Right ventricle myocardium inferior (tissue), 1 donor: ENCODE measurements at regions not wholly inside any gene's neighbourhood (a gene's known extent, or its start where the extent isn't known, plus 50 kb on each side); places are given as distances from the start of the nearest gene placed in this dataset.

ENCODE experiments used
- ATAC-seq: fragments of 200-7000 bp; cut with Tn5 transposase; one replicate; pipeline ENCODE4 v1.9.1; 2020; ENCODE audit warnings: mild to moderate bottlenecking, moderate library complexity
- DNase-seq: peaks from one replicate; pipeline ENCODE4 v3.0.0; 2021; ENCODE audit errors: missing footprints
- intact Hi-C: fragments of 100-400 bp; cut with DNase I; formaldehyde crosslinking; loops from one replicate; pipeline ENCODE4 v1.11.0; 2022
- donor health status: DM: no; HTN: yes; CAD: no; lungs with severe emphysema.

DNA sequence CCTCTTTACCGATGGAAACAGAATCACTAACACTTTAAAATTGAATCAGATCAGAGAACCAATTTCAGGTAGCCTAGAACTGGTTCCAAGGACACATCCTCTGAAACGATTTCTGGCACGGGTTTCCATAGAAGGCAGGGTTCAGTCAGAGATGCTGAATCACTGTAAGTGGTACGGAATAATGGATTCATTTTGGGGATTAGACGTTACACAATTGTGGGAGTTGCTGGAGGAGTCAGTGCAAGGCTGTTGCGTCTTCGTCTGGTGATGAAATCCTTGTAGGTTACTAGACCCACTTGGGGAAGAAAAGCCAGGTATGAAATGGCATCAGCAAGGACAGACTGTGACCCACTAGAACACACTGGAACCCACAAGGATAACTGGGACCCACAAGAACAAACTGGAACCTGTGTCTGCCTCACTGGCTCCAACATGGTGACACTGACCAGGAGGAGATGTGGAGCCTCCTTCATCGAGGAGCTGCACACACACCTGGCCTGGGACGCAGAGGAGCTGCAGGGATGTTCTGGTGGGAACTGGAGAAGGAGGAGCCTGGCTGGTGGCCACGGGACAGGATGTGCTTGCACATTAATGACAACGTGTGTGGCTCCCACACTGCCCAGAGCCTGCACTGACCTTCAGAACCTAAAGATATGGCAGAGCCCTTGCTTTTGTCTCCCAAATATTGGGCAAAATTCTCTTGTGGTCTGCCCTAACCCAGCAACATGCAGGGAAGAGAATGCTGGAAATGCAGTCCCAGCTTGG, 105.1 kb downstream of the TRAPPC11 start:
- intact Hi-C loops = loop anchor here (5.0 kb wide), 1 partner anchor 33 kb away; no protein-coding TSS in a partner anchor
- DNase-seq = peak; percentile 79
- peak; percentile 34 for ATAC-seq

DNA sequence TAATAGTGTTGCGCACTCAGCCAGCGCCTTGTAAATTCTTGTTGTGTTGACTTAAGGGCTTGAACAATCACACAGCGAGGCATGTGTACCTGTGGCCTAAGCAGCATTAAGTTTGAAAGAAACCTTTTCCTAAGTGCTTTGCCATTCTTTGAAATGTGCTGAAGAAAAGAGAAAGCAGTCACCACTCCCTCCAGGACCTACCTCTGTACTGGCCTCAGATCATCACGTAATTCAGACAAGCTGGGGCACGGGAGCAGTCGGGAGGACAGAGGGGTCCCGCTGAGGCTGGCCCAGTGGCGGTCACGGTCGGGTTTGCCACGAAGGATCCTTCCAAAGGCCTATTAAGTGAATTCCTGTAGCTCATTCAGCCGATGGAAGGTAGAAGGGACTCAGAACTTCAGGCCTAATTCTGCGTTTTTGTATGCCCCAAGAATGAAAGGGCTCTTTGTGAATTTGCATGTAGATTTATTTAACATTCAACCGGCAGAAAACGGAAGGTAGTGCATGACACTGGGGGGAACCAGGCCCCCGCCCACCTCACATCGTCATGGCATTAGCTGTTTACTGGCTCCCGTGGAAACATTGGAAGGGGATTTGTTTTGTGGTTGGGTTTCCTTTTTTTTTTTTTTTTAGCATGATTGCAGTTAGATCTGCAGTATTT, 106.3 kb downstream of the TRAPPC11 start:
- DNase-seq (peak; percentile 74), ATAC-seq (peak; percentile 43)
- intact Hi-C loops = no loop called here

DNA sequence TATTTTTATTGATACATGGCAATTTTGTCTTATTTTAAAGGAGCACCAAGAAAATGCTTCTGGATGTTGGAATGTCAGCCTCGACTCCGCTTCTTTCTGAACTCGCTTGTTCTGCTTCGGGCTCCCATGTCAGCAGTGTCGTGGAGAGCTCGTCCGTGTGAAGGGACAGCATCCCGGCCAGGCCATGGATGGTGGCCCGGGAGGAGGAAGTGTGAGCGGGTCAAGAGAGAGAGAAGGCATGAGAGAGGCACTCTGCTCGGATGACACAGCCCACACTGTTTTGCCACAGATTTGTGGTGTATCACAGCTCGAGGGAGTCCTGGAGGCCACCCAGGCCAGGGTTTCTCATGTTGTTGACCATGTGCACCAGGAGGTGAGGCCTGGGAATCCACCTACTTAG, 107.0 kb downstream of the TRAPPC11 start:
- ATAC-seq (no peak), DNase-seq (no peak)
- intact Hi-C loops = no loop called here

DNA sequence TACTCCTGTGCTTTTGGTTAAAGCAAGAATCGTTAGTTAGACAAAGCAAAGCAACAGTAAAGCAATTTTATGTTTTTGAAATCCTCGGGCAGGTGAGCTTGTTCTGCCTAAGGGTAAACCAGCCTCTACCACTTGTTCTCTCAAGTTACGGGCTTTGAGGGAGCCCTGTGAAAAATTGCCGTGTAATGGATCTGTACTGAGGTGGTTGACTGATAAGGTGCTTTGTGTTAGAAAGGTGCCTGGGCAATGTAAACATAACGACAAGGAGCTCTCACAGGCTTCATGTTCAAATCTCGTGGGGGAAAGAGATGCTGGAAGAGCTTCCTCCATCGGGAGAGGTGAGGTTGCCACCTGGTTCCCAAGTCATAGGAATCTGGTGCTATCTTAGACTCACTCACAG, 111.8 kb downstream of the TRAPPC11 start:
- intact Hi-C loops = no loop called here
- ATAC-seq = no peak
- no peak for DNase-seq

DNA sequence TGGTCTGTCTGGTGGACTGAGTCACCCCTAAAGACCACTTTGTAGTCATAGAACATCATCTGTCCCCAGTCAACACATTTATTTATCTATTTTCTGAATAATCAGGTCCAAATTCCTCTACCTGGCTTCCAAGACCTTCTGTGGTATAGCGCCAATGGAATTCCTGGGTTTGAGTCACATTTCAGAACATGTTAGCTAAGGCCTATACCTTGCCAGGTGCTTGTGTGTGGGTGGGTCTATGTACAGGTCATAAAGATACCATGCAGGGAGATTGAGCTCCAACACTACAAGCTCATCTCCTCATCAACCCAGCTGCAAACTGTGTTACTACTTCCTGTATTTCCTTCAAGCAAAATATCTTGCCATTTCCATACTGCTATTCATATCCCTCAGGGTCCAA, 113.3 kb downstream of the TRAPPC11 start:
- ATAC-seq (no peak), DNase-seq (no peak)
- intact Hi-C loops = no loop called here

DNA sequence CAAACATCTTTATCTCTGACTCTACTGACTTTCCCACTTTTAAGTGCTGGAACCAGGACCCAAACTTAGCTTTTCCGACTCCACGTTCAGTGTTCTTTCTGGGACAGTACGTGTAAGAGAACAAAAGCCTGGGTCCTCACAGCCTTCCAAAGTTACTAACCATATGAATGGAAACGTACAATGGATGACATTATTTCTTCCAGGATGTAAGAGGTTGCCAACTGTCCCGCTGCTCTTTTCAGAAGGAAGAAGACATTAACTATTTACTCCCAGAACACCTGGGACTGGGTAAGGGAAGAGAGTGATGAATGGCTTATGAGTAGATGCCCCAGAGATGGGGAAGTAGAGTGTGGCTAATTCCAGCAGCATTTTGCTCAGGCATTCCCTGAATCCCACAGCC, 114.7 kb downstream of the TRAPPC11 start:
- intact Hi-C loops = no loop called here
- ATAC-seq (no peak), DNase-seq (no peak)

DNA sequence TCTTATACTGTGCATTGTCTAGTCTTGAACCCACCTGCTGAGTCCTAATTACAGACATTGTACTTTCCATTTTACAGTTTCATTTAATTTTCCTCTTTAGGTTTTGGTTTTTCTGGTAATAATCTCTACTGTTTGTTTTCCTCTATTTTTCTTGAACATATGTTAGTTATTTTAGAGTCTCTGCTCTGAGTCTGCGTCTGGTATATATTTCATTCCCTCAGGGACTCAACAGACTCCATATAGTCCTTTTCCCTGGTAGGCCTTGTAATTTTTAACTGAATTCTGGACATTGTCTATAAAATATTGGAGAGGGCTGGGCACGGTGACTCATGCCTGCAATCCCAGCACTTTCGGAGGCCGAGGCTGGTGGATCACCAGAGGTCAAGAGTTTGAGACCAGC, 121.8 kb upstream of the STOX2 start:
- no peak for DNase-seq
- ATAC-seq = no peak
- intact Hi-C loops = no loop called here

DNA sequence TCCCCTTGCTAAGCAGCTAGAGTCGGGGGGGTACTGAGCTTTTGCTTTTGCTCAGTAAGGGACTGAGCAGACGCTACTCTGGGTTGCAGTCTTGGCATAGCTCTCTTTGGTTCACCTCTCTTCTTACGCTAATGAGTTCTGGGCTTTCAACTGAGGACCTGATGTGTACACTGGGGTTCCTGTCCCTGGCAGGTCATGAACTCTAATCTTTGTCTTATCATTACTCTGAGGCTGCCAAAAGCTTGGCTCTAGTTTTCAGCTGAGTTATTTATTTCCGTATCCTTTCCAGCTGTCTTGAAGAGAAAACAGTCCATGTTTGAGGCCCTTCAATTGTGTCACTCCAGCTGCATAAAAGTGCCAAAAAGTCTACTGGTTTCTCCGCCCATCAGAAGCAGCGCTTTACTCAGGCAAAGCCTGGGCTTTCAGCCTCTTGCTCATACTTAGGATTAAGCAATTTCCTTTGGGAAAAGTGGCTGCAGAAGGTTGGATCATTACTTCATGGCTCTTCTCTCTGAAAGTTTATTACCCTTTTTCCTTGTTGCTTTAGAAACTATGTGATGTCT, 121.0 kb upstream of the STOX2 start:
- DNase-seq = no peak
- intact Hi-C loops = loop anchor here (1.0 kb wide), 1 partner anchor 13 kb away; no protein-coding TSS in a partner anchor

DNA sequence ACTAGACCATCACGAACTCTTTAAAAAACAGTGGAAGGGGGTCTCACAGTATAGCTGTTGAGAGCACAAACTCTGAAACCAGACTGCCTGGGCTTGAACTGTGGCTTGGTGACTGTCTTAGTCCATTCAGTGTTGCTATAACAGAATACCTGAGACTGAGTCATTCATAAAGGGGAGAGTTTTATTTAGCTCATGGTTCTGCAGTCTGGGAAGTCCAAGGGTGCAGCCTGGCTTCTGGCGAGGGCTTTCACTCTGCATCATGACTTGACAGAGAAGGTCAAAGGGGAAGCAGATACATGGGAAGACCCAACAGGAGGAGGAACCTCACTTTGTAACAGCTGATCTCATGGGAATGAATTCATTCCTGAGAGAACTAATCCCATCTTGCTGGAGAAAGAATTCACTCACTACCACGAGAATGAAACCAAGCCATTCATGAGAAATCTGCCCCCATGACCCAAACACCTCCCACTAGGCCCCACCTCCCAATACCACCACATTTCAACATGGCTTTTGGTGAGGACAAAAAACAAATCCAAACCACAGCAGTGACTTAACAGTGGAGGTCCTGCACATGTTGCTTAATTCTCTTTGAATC, 116.7 kb upstream of the STOX2 start:
- intact Hi-C loops = no loop called here
- no peak for DNase-seq
- ATAC-seq = no peak

More for the DNA sequence above, 121.0 kb upstream of the STOX2 start:
- peak; percentile 97 for ATAC-seq

DNA sequence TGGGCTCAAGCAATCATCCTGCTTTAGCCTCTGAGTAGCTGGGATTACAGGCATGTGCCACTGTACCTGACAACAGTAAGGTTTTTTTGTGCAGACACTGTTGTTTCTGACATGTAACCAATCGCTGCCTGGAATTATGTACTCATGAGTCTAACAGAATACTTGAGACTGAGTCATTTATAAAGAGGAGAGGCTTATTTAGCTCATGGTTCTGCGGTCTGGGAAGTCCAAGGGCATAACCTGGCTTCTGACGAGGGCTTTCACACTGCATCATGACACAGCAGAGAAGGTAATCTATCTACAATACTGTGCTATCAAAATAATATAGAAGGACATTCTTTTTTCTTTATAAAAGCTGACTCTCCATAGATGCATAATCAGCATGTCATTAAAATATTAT, 115.5 kb upstream of the STOX2 start:
- intact Hi-C loops = no loop called here
- ATAC-seq (no peak), DNase-seq (no peak)

DNA sequence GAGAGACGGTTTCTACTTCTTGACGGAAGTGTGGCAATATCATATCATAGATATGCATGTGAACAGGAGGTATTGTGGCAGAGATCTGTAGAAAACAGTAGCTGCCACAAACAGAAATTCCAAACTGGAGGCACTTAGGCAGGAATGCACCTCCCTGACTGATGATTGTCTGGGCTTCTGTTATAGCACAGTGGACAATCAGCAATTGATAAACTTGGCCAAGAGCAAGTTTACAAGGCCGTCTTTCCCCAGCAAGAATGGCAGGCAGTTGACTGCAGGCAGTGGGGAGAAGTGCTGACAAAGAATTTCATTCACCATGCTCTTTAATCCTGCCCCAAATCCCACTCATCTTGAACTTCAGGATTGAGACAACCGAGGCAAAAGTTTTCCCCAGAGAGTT, 114.4 kb upstream of the STOX2 start:
- ATAC-seq = no peak
- intact Hi-C loops = no loop called here
- no peak for DNase-seq

DNA sequence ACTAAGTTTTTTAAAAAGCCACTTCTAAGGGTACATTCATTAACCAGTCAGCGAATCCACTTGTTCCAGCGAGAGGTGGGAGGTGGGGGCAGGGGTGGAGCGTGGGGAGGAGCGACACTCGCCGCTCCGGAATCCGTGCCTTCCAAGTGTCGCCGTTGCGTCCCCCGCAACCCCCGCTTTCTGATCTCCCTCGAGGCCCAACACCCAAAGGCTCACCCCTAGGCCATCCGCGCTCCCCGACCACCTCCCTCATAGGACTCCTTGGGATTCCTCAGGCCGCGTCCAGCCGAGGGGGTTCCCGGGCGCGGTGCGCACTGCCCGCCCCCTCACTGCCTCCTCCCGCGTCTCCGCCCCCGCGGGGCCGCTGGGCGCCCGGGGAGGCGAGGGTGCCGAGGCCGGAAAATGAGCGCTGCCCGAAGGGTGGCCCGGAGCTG, 108.1 kb upstream of the STOX2 start:
- ATAC-seq = peak; percentile 70
- intact Hi-C loops = loop anchor here (1.0 to 5.0 kb wide), 2 partner anchors 13 to 35 kb away; no protein-coding TSS in a partner anchor
- DNase-seq = no peak

DNA sequence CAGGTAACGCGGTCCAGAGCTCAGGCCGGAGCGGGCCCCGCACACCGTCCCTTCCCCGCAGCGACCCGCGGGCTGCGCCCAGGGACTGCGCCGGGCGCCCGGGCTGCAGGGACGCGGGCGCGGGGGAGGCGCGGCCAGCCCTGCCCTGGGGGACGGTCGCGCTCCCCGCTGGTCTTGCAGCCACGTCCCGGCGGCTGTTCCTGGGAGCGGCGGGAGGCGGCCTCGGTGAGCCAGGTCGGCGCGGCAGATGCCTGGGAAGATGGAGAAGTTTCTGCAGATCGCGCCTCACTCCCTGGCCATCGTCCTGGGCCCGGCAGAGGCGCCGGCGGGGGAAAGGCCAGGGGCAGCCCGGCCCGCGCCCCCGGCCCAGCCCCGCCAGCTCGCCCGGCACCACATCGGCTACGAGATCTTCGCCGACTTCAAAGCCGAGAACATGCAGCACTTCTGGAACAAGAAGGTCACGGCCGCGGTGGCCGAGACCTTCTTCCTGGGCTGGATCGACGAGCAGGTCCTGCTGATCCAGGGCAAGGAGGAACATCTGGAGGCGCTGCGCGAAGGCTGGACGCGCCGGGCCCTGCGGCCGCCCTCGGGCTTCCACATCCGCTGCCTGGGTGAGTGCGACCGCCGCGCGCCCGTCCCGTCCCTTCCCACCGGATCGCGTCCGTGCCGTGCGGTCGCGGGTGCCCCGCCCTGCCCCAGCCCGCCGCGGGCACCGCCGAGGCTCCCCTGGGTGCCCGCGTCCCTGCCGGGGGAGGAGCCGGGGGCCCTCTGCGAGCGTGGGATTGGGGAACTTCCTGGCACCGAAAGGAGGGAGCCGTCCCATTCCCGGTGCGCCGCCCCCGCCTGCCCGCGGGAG, 107.4 kb upstream of the STOX2 start:
- intact Hi-C loops = loop anchor here (1.0 to 5.0 kb wide), 2 partner anchors 13 to 35 kb away; no protein-coding TSS in a partner anchor
- DNase-seq (peak; percentile 77), ATAC-seq (peak; percentile 68)

DNA sequence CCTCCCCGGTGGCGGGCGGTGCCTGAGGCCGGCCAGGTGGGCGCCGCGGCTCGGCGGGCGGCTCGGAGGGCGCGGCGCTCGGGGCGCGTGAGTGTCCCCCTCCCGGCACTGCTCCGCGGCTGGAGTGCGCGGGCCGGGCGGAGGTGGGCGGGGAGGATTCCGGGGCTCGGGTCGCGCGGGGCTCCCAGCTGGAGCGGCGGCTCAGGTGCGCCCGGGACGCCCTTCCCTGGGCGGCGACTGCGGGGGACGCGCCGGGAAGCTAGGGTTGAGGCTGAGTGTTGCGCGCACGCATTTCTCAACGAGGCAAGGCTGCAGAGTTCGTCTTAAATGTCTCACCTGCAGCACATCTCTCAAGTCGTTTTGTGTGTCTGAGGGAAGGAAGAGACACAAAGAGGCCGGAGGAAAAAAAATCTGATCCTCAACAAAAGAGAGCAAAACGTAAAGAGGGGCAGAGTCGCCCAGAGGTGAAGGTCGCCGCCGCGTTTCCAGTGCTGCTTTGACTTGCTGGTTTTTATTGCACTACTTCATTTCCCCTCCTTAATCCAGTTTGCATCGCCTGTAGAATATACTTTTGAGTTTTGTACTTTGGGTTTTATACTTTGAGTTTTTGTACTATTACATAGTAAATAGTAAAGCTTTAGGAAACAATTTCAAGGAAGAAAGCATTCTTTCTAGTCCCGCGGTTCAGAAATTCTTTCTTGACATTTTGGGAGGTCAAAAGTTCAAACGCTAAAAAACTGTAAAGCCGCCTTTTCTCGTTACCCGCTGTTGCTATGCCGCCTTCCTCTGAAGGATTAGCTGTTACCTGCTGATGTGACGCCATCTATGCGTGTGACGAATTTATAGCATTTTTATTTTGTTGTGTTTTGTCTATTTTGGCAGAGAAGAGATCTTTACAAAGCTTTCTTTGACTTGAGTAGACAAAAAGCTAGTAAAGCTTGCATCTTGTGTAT, 106.5 kb upstream of the STOX2 start:
- DNase-seq = no peak
- no peak for ATAC-seq

DNA sequence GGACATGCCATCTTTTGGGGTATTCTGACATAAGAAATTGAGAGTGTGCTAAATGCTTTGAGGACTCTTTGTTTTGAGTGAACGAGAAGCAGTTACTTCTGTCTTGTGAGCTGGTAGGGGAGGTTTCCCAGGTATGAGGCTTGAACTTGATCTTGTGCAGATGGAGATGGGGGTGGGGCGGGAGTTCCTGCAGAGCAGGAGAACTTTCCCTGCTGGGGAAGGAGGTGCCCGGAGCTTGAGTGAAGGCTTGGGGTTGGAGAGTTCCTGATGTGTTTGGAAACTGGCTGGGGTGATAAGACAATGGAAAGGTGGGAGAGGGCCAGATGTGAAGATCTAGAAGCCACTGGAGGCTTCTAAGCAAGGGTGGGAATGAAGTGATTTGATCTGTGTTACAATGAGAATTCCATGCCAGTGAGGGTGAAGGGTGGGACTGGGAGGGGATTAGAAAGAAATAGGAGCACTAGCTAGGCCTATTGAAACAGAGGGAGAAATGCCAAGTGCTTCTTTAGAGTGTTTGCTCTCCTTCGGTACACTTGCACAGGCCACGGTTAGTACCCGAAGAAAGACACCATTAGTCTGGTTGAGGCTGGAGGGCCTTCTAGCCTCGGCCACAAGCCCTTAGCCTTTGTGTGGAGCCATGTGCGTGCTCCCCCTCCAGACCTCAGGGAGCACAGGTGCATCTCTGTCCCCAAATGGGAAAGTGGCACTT, 103.5 kb upstream of the STOX2 start:
- DNase-seq = no peak
- intact Hi-C loops = no loop called here

More for the DNA sequence above, 106.5 kb upstream of the STOX2 start:
- intact Hi-C loops = loop anchor here (5.0 kb wide), 1 partner anchor 36 kb away; no protein-coding TSS in a partner anchor

DNA sequence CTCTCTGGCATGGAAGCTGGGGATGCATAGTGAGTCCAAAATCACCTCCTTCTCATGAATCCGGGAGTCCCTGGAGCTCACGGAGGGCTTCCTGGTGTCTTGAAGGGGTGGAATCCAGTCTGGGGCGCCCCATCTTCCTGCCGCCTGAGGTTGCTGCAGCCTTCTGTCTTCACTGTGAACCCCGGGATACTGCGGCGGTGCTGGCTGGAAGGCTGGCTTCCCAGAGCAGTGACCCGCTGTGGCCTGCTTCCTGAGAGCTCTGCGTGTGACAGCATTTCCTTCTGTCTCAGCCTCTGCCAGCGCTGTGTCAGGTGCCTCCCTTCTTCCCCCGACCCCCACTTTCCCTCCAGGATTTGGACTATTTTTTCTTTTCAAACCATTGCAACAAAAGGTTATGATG, 98.8 kb upstream of the STOX2 start:
- peak; percentile 56 for DNase-seq
- no peak for ATAC-seq
- intact Hi-C loops = no loop called here

More for the DNA sequence above, 103.5 kb upstream of the STOX2 start:
- no peak for ATAC-seq
